Activated T-helper 17 cell treated with anti-CD3 and anti-CD28 coated beads, Interleukin-2, amount 50 U/mL, for 72 hours (primary cell): ENCODE measurements at regions not wholly inside any gene's neighbourhood (a gene's known extent, or its start where the extent isn't known, plus 50 kb on each side); places are given as distances from the start of the nearest gene placed in this dataset.

Source experiments
- ATAC-seq: fragments of 150-1000 bp; cut with Tn5 transposase; replicated peaks from 2 replicates; pipeline ENCODE4 v1.10.0; 2021; ENCODE audit warnings: mild to moderate bottlenecking, moderate library complexity
- H3K27ac Mint-ChIP-seq: one replicate; pipeline ENCODE4 v1.8.0; 2022; ENCODE audit warnings: mixed read lengths
- H3K27me3 Mint-ChIP-seq: one replicate; pipeline ENCODE4 v1.8.0; 2022; ENCODE audit warnings: mixed read lengths
- H3K36me3 Mint-ChIP-seq: one replicate; pipeline ENCODE4 v1.8.0; 2022; ENCODE audit warnings: low read depth, mild to moderate bottlenecking, mixed read lengths
- H3K4me1 Mint-ChIP-seq: one replicate; pipeline ENCODE4 v1.8.0; 2022; ENCODE audit warnings: mixed read lengths
- H3K4me3 Mint-ChIP-seq: one replicate; pipeline ENCODE4 v1.8.0; 2022; ENCODE audit warnings: mild to moderate bottlenecking, mixed read lengths
- H3K9me3 Mint-ChIP-seq: one replicate; pipeline ENCODE4 v1.8.0; 2022; ENCODE audit warnings: mixed read lengths

- H3K4me1 Mint-ChIP-seq = no peaks in the 10 kb centered on the region
- no peaks in the 10 kb centered on the region for H3K9me3 Mint-ChIP-seq
- no peaks in the 10 kb centered on the region for H3K27me3 Mint-ChIP-seq
- H3K4me3 Mint-ChIP-seq = no peak overlapping the region
- no peak for ATAC-seq
- H3K27ac Mint-ChIP-seq = no peak overlapping the region
- H3K36me3 Mint-ChIP-seq = no peaks in the 10 kb centered on the region
These were observed 96.7 kb upstream of the CCDC196 start for GRCh38 chr14:66389481-66389880.

- Mint-ChIP-seq H3K27me3 (no peaks in the 10 kb centered on the region), H3K9me3 (no peaks in the 10 kb centered on the region), H3K4me1 (no peaks in the 10 kb centered on the region), H3K4me3 (no peak overlapping the region), H3K36me3 (no peaks in the 10 kb centered on the region), H3K27ac (no peak overlapping the region)
- ATAC-seq = peak; percentile 63
These were observed 90.9 kb upstream of the CCDC196 start for GRCh38 chr14:66395300-66395699.

- Mint-ChIP-seq H3K4me1 (no peaks in the 10 kb centered on the region), H3K27me3 (no peaks in the 10 kb centered on the region), H3K4me3 (no peak overlapping the region), H3K36me3 (no peaks in the 10 kb centered on the region), H3K27ac (no peak overlapping the region), H3K9me3 (no peaks in the 10 kb centered on the region)
- no peak for ATAC-seq
These were observed 90.0 kb upstream of the CCDC196 start for GRCh38 chr14:66396164-66396563.

- H3K27me3 Mint-ChIP-seq = no peaks in the 10 kb centered on the region
- no peaks in the 10 kb centered on the region for H3K9me3 Mint-ChIP-seq
- H3K4me3 Mint-ChIP-seq = no peak overlapping the region
- no peaks in the 10 kb centered on the region for H3K4me1 Mint-ChIP-seq
- H3K27ac Mint-ChIP-seq = no peak overlapping the region
- H3K36me3 Mint-ChIP-seq = no peaks in the 10 kb centered on the region
- ATAC-seq = no peak
These were observed 87.7 kb upstream of the CCDC196 start for GRCh38 chr14:66398437-66398836.

- H3K4me3 Mint-ChIP-seq = no peak overlapping the region
- H3K4me1 Mint-ChIP-seq = no peaks in the 10 kb centered on the region
- ATAC-seq = no peak
- H3K36me3 Mint-ChIP-seq = no peaks in the 10 kb centered on the region
- no peak overlapping the region for H3K27ac Mint-ChIP-seq
- H3K9me3 Mint-ChIP-seq = no peaks in the 10 kb centered on the region
- no peaks in the 10 kb centered on the region for H3K27me3 Mint-ChIP-seq
These were observed 84.6 kb upstream of the CCDC196 start for GRCh38 chr14:66401449-66402095.

- H3K4me1 Mint-ChIP-seq = no peaks in the 10 kb centered on the region
- H3K27ac Mint-ChIP-seq = no peak overlapping the region
- no peaks in the 10 kb centered on the region for H3K36me3 Mint-ChIP-seq
- no peaks in the 10 kb centered on the region for H3K27me3 Mint-ChIP-seq
- ATAC-seq = no peak
- H3K9me3 Mint-ChIP-seq = no peaks in the 10 kb centered on the region
- H3K4me3 Mint-ChIP-seq = no peak overlapping the region
These were observed 83.0 kb upstream of the CCDC196 start for GRCh38 chr14:66403183-66403582.

GRCh38 chr14:66404051-66404545 lies 82.1 kb upstream of the CCDC196 start:
- Mint-ChIP-seq H3K9me3 (no peaks in the 10 kb centered on the region), H3K4me1 (no peaks in the 10 kb centered on the region)

GRCh38 chr14:66405158-66405557 lies 81.0 kb upstream of the CCDC196 start:
- Mint-ChIP-seq H3K9me3 (no peaks in the 10 kb centered on the region), H3K27me3 (no peaks in the 10 kb centered on the region), H3K4me3 (no peak overlapping the region), H3K27ac (no peak overlapping the region), H3K4me1 (no peaks in the 10 kb centered on the region), H3K36me3 (no peaks in the 10 kb centered on the region)
- no peak for ATAC-seq

More at GRCh38 chr14:66404051-66404545, 82.1 kb upstream of the CCDC196 start:
- H3K36me3 Mint-ChIP-seq = no peaks in the 10 kb centered on the region
- no peak overlapping the region for H3K4me3 Mint-ChIP-seq
- no peak for ATAC-seq
- H3K27me3 Mint-ChIP-seq = no peaks in the 10 kb centered on the region
- H3K27ac Mint-ChIP-seq = no peak overlapping the region

- Mint-ChIP-seq H3K4me1 (no peaks in the 10 kb centered on the region), H3K36me3 (no peaks in the 10 kb centered on the region), H3K4me3 (no peak overlapping the region), H3K27me3 (no peaks in the 10 kb centered on the region), H3K9me3 (no peaks in the 10 kb centered on the region), H3K27ac (no peak overlapping the region)
- ATAC-seq = no peak
These were observed 72.3 kb upstream of the CCDC196 start for GRCh38 chr14:66413901-66414300.

GRCh38 chr14:66414511-66414910 lies 71.7 kb upstream of the CCDC196 start:
- H3K9me3 Mint-ChIP-seq = no peaks in the 10 kb centered on the region
- ATAC-seq = no peak
- no peaks in the 10 kb centered on the region for H3K4me1 Mint-ChIP-seq
- H3K27me3 Mint-ChIP-seq = no peaks in the 10 kb centered on the region
- no peak overlapping the region for H3K4me3 Mint-ChIP-seq
- no peak overlapping the region for H3K27ac Mint-ChIP-seq
- H3K36me3 Mint-ChIP-seq = no peaks in the 10 kb centered on the region

- no peaks in the 10 kb centered on the region for H3K4me1 Mint-ChIP-seq
- H3K36me3 Mint-ChIP-seq = no peaks in the 10 kb centered on the region
- no peaks in the 10 kb centered on the region for H3K9me3 Mint-ChIP-seq
- H3K27me3 Mint-ChIP-seq = no peaks in the 10 kb centered on the region
- no peak overlapping the region for H3K27ac Mint-ChIP-seq
- no peak overlapping the region for H3K4me3 Mint-ChIP-seq
- no peak for ATAC-seq
These were observed 65.7 kb upstream of the CCDC196 start for GRCh38 chr14:66420251-66421006.

GRCh38 chr14:66421990-66422946 lies 63.9 kb upstream of the CCDC196 start:
- Mint-ChIP-seq H3K27me3 (no peaks in the 10 kb centered on the region), H3K9me3 (no peaks in the 10 kb centered on the region), H3K4me1 (no peaks in the 10 kb centered on the region), H3K27ac (no peak overlapping the region), H3K36me3 (no peaks in the 10 kb centered on the region), H3K4me3 (no peak overlapping the region)
- no peak for ATAC-seq

- no peaks in the 10 kb centered on the region for H3K27me3 Mint-ChIP-seq
- ATAC-seq = no peak
- no peaks in the 10 kb centered on the region for H3K4me1 Mint-ChIP-seq
- no peak overlapping the region for H3K4me3 Mint-ChIP-seq
- no peaks in the 10 kb centered on the region for H3K9me3 Mint-ChIP-seq
- H3K36me3 Mint-ChIP-seq = no peaks in the 10 kb centered on the region
- H3K27ac Mint-ChIP-seq = no peak overlapping the region
These were observed 60.8 kb upstream of the CCDC196 start for GRCh38 chr14:66425402-66425801.

- Mint-ChIP-seq H3K36me3 (no peaks in the 10 kb centered on the region), H3K4me3 (no peak overlapping the region)
These were observed 59.7 kb upstream of the CCDC196 start for GRCh38 chr14:66426451-66426850.

More at GRCh38 chr14:66426451-66426850, 59.7 kb upstream of the CCDC196 start:
- Mint-ChIP-seq H3K9me3 (no peaks in the 10 kb centered on the region), H3K27ac (no peak overlapping the region), H3K4me1 (no peaks in the 10 kb centered on the region), H3K27me3 (no peaks in the 10 kb centered on the region)
- ATAC-seq = no peak
